GM12873 (cell line): ENCODE measurements at regions not wholly inside any gene's neighbourhood (a gene's known extent, or its start where the extent isn't known, plus 50 kb on each side); places are given as distances from the start of the nearest gene placed in this dataset.

Experiments used
- TF ChIP-seq, protein P1 (sequence below): IDR thresholded peaks from 2 replicates; pipeline ENCODE4 v1.5.1; 2012; ENCODE audit warnings: low read depth, mild to moderate bottlenecking, moderate library complexity, low read length, control low read depth; ENCODE audit not compliant: insufficient read depth; ENCODE audit errors: missing control alignments

DNA sequence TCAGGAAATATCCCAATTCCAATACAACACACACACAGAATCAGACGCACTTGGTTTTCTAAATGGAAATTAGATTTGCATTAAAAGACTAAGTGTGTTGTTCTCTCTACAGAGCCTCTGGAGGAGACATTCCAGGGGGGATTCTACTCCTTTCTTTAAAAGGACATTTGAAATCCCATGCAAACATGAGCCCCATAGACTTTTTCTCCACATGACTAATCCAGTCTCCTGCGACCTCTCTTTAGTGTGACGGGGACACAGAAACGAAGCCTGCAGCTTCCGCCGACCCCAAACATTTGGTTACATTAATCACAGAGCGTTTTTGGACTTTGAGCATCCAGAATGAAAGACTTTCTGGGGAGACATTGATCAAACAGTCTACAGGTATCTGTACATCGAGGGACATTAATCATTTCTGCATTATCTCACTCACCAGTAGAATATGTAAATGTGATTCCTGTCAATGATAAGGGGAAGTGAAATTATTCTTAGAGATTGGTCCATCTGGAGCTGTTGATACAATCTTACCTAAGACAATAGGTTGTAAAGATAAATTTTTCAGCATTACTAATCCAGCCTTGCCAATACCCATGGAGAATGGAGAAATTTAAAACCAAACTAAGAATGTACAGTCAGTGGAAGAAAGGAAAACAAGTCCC is 103.4 kb upstream of the IRX3 start:
- TF ChIP-seq, protein P1, sequence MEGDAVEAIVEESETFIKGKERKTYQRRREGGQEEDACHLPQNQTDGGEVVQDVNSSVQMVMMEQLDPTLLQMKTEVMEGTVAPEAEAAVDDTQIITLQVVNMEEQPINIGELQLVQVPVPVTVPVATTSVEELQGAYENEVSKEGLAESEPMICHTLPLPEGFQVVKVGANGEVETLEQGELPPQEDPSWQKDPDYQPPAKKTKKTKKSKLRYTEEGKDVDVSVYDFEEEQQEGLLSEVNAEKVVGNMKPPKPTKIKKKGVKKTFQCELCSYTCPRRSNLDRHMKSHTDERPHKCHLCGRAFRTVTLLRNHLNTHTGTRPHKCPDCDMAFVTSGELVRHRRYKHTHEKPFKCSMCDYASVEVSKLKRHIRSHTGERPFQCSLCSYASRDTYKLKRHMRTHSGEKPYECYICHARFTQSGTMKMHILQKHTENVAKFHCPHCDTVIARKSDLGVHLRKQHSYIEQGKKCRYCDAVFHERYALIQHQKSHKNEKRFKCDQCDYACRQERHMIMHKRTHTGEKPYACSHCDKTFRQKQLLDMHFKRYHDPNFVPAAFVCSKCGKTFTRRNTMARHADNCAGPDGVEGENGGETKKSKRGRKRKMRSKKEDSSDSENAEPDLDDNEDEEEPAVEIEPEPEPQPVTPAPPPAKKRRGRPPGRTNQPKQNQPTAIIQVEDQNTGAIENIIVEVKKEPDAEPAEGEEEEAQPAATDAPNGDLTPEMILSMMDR = no peak

DNA sequence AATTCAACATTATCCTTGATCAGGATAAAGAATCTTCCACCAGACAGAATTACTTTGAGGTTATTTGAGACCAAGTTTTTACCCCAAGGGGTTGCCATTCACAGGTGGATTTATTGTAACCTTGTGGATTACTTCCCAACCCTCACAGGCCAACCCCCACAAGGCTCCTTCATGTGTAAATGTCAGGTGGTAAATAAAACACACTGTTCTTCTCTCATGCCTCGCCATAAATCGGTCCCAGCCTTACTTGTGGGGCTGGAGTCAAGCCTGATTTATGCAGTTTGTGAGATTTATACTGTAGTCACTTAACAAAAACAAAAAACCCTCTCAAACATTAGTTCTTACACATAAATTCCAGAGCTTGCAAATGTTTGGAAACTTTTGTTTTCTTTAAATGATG is 98.6 kb upstream of the IRX3 start:
- TF ChIP-seq, protein P1 = no peak

DNA sequence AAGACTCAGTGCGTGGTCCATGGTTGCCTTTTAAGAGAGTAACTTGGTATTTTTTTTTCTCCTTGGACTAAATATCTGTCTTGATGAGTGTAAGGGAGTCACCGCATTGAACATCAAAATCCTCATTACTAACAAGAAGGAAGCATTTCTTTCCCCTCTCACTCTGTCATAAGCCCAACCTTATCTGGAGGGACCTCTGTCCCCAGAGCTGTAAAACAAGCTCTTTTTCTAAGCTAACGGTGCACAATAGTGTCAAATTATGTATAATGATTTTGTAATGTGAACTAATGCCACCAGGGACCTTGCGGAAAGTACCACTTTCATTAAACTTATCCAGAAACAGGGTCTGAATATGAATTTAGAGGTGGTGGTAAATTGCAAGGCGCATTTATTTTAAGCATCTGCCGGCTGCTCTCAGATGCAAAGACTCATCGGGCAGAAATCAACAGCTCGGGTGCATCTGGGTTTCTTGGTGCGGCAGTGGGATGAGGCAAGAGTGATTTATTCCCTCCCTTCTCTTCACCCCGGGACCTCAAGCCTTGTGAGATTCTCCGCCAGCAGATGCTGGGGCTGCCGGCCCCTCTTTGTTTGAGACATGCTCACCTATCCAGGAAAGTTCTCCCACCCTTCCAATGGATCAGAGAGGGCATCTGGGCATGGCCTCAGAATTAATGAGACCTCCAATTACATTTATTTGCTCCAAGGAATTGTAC is 95.2 kb upstream of the IRX3 start:
- TF ChIP-seq, protein P1 = no peak

DNA sequence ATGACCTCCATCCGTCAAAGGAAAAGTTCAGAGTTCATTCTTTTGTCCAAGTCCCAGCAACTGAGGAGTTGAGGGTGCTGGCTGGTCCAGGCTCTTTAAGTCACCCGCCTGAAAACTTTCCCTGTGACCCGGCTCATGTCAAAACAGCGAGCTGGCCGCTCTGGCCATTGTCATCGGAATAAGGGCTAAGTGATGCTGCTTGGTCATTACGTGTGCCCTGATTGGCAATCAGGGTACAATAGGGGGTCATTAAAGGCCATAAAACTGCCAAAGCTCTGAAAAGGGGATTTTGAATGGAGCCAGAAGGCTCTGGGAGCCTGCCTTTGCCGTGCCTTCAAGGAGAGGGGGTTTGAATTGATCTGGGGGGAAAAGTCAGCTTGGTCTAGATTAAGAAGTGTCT is 88.5 kb upstream of the IRX3 start:
- TF ChIP-seq, protein P1 = no peak

DNA sequence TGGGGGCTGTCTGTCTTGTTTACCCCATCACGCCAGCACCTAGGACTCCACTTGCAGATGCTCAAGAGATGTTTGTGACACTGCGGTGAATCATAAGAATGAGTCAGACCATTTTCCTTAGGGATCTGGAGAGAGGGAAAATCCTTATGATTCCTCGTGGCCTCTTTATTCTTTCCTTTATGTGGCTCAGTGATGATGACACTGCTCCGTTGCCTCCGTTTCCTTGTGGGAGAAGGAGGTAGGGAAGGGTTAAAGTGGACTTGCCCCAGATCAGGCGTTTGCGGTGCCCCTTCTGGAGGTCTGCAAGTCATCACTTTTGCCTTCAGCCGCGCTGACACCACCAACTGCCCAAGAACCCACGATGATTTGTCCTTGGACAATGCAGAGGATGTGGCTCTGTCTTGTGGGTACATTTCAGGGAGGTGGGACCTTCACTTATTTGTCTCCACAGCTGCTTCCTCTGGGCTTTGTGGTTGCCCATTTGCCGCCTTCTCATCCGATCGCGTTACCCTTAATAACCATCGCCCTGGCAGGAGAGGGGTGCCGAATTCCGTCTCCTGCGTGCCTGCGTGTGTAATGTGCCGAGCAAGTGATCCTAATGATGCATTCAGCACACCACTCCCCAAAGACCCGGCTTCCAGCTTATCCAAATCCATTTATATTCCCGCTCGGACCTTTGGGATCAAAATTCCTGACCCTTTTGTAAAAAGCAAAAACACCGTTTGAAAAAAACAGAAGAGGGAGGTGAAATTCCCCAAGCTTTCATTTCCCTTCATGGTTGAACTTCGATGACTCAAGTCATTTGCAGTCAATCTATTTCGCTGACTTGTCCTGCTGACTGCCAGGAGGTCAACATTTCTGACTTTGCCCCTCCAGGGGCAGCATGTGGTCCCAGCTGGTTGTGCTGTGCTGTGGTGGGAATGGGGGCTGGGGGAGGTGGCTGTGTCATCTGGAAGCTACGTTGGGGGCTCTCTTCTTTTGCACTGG is 87.2 kb upstream of the IRX3 start:
- TF ChIP-seq, protein P1 = no peak

DNA sequence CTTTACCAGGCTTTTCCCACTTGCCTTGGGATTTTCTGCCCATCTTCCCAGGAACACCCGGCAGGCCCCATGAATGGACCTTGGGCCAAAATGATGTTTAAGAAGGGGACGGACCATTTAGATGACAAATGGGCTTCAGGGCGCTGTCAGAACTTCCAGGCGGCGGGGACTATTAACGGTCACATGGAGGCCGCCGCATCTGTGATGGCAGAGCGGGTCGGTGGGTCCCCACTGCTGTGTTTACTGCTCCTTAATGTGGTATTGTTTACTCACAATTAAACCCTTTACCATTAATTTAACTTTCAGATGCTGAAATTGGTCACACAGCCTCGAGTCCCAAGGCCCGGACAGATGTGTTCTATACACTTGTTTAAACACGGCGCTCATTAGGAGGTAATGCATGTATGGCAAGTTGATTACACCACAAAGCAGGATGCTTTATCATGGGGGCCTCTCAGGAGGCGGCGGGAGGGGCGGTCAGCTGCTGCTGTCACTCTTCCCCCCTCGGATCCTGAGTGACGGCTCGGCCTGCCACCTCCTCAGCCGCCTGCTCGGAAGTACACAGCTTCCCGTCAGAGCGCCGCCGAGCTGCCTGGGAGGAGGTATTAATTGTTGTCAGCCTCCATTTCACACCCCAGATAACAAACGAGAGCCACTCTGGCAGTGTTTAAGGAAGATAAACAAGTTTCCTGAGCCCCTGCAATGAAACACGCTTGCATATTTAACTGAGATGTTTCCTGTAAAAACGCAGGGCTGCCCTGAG is 83.9 kb upstream of the IRX3 start:
- TF ChIP-seq, protein P1 = no peak
